Neural cell (in vitro differentiated cells): ENCODE measurements at regions not wholly inside any gene's neighbourhood (a gene's known extent, or its start where the extent isn't known, plus 50 kb on each side); places are given as distances from the start of the nearest gene placed in this dataset.

Source experiments
- EP300 ChIP-seq: fragments of 450-650 bp; conservative IDR thresholded peaks from 2 replicates; pipeline ENCODE4 v1.6.1; 2014; ENCODE audit warnings: antibody characterized with exemption, mild to moderate bottlenecking, moderate library complexity; ENCODE audit not compliant: poor library complexity, severe bottlenecking
- EZH2 ChIP-seq: fragments of 200-600, 300-800 bp; shearing (Covaris generic), sonication (generic); IDR thresholded peaks from 2 replicates; pipeline ENCODE4 v1.6.1; 2014; ENCODE audit warnings: antibody characterized with exemption, low read length, borderline replicate concordance, mild to moderate bottlenecking; ENCODE audit not compliant: insufficient read depth, poor library complexity, severe bottlenecking
- POLR2AphosphoS5 ChIP-seq: IDR thresholded peaks from 2 replicates; pipeline ENCODE4 v1.6.1; 2012
- RAD21 ChIP-seq: fragments of 450-650 bp; conservative IDR thresholded peaks from 2 replicates; pipeline ENCODE4 v1.6.1; 2014; ENCODE audit warnings: antibody characterized with exemption, mild to moderate bottlenecking, moderate library complexity
- TAF1 ChIP-seq: IDR thresholded peaks from 2 replicates; pipeline ENCODE4 v1.6.1; 2012; ENCODE audit warnings: low read depth
- TF ChIP-seq, protein P1 (sequence below): fragments of 450-650 bp; IDR thresholded peaks from 2 replicates; pipeline ENCODE4 v1.5.1; 2014; ENCODE audit warnings: antibody characterized with exemption, mild to moderate bottlenecking, moderate library complexity; ENCODE audit not compliant: poor library complexity, severe bottlenecking
- TF ChIP-seq, protein P2 (sequence below): IDR thresholded peaks from 2 replicates; pipeline ENCODE4 v1.6.1; 2012; ENCODE audit warnings: borderline replicate concordance

DNA sequence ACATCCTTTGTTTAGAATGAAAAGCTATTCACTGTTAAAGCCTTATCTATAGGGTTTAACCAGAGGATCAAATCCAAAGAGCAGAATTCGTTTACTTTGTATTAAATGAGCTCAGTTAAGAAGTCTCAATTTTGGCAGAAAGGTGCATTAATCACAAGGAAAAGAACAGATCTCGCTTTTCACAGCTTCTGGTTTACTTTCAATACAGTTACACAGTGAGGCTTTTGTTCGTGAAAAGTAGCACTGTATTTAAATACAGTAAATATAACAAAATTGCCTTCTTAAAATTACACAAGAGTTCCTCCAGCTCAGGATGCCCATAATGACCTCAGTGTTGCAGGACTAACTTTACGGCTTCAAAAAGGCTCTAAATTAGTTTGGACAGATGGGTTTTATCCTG, 669.1 kb upstream of the SALL1 start:
- no peak for TF ChIP-seq EP300
- TF ChIP-seq, protein P1, sequence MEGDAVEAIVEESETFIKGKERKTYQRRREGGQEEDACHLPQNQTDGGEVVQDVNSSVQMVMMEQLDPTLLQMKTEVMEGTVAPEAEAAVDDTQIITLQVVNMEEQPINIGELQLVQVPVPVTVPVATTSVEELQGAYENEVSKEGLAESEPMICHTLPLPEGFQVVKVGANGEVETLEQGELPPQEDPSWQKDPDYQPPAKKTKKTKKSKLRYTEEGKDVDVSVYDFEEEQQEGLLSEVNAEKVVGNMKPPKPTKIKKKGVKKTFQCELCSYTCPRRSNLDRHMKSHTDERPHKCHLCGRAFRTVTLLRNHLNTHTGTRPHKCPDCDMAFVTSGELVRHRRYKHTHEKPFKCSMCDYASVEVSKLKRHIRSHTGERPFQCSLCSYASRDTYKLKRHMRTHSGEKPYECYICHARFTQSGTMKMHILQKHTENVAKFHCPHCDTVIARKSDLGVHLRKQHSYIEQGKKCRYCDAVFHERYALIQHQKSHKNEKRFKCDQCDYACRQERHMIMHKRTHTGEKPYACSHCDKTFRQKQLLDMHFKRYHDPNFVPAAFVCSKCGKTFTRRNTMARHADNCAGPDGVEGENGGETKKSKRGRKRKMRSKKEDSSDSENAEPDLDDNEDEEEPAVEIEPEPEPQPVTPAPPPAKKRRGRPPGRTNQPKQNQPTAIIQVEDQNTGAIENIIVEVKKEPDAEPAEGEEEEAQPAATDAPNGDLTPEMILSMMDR = no peak
- TF ChIP-seq EZH2 = no peak
- TF ChIP-seq RAD21 = no peak
- TF ChIP-seq, protein P2, sequence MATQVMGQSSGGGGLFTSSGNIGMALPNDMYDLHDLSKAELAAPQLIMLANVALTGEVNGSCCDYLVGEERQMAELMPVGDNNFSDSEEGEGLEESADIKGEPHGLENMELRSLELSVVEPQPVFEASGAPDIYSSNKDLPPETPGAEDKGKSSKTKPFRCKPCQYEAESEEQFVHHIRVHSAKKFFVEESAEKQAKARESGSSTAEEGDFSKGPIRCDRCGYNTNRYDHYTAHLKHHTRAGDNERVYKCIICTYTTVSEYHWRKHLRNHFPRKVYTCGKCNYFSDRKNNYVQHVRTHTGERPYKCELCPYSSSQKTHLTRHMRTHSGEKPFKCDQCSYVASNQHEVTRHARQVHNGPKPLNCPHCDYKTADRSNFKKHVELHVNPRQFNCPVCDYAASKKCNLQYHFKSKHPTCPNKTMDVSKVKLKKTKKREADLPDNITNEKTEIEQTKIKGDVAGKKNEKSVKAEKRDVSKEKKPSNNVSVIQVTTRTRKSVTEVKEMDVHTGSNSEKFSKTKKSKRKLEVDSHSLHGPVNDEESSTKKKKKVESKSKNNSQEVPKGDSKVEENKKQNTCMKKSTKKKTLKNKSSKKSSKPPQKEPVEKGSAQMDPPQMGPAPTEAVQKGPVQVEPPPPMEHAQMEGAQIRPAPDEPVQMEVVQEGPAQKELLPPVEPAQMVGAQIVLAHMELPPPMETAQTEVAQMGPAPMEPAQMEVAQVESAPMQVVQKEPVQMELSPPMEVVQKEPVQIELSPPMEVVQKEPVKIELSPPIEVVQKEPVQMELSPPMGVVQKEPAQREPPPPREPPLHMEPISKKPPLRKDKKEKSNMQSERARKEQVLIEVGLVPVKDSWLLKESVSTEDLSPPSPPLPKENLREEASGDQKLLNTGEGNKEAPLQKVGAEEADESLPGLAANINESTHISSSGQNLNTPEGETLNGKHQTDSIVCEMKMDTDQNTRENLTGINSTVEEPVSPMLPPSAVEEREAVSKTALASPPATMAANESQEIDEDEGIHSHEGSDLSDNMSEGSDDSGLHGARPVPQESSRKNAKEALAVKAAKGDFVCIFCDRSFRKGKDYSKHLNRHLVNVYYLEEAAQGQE = no peak
- TF ChIP-seq TAF1 = no peak
- TF ChIP-seq POLR2AphosphoS5 = no peak
